ENCODE measurements at regions not wholly inside any gene's neighbourhood (a gene's known extent, or its start where the extent isn't known, plus 50 kb on each side); places are given as distances from the start of the nearest gene placed in this dataset.

- Histone ChIP-seq H3K4me3 (ENCODE audit: low read length in 2 of 2) (no peak overlapping the region), H3K36me3 (ENCODE audit: control insufficient read depth in 2 of 2, insufficient read depth in 2 of 2, low read length in 2 of 2) (no peaks in the 10 kb centered on the region), H3K9me3 (ENCODE audit: control insufficient read depth in 2 of 2, low read length in 2 of 2) (no peaks in the 10 kb centered on the region), H3K27ac (ENCODE audit: low read depth in 2 of 2, low read length in 2 of 2) (no peak overlapping the region), H3K9ac (ENCODE audit: low read depth in 1 of 2, low read length in 2 of 2) (no peak overlapping the region), H3K4me1 (ENCODE audit: control insufficient read depth in 2 of 2, insufficient read depth in 2 of 2, low read length in 2 of 2) (no peaks in the 10 kb centered on the region), H3K27me3 (ENCODE audit: control insufficient read depth in 2 of 2, insufficient read depth in 2 of 2, low read length in 2 of 2) (no peaks in the 10 kb centered on the region)
These were observed 70.3 kb upstream of the ANO1 start for GRCh38 chr11:70007796-70008195.

- no peak overlapping the region for H3K9ac ChIP-seq (ENCODE audit: low read depth in 1 of 2, low read length in 2 of 2)
- H3K27ac ChIP-seq (ENCODE audit: low read depth in 2 of 2, low read length in 2 of 2), result no peak overlapping the region
- H3K4me3 ChIP-seq (ENCODE audit: low read length in 2 of 2), result no peak overlapping the region
- H3K36me3 ChIP-seq (ENCODE audit: control insufficient read depth in 2 of 2, insufficient read depth in 2 of 2, low read length in 2 of 2), result no peaks in the 10 kb centered on the region
- H3K9me3 ChIP-seq (ENCODE audit: control insufficient read depth in 2 of 2, low read length in 2 of 2), result no peaks in the 10 kb centered on the region
- no peaks in the 10 kb centered on the region for H3K4me1 ChIP-seq (ENCODE audit: control insufficient read depth in 2 of 2, insufficient read depth in 2 of 2, low read length in 2 of 2)
- H3K27me3 ChIP-seq (ENCODE audit: control insufficient read depth in 2 of 2, insufficient read depth in 2 of 2, low read length in 2 of 2), result no peaks in the 10 kb centered on the region
These were observed 67.3 kb upstream of the ANO1 start for GRCh38 chr11:70010774-70011173.

DNA sequence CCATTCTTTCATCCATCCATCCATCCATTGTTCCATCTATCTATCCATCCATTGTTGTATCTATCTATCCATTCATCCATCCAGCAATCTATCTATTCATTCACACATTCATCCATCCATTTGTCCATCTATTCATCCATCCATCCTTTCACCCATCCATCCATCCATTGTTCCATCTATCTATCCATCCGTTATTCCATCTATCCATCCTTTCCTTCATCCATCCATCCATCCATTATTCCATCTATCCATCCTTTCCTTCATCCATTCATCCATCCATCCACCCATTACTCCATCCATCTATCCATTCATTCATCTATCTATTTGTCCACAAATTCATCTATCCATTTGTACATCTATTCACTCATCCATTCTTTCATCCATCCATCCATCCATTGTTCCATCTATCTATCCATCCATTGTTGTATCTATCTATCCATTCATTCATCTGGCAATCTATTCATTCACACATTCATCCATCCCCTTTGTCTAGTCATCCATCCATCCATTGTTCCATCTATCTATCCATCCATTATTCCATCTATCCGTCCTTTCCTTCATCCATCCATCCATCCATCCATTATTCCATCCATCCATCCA is 65.9 kb upstream of the ANO1 start:
- no peak overlapping the region for H3K27ac ChIP-seq (ENCODE audit: low read depth in 2 of 2, low read length in 2 of 2)
- H3K9ac ChIP-seq (ENCODE audit: low read depth in 1 of 2, low read length in 2 of 2), result no peak overlapping the region
- no peaks in the 10 kb centered on the region for H3K36me3 ChIP-seq (ENCODE audit: control insufficient read depth in 2 of 2, insufficient read depth in 2 of 2, low read length in 2 of 2)
- no peaks in the 10 kb centered on the region for H3K27me3 ChIP-seq (ENCODE audit: control insufficient read depth in 2 of 2, insufficient read depth in 2 of 2, low read length in 2 of 2)
- no peaks in the 10 kb centered on the region for H3K9me3 ChIP-seq (ENCODE audit: control insufficient read depth in 2 of 2, low read length in 2 of 2)
- no peaks in the 10 kb centered on the region for H3K4me1 ChIP-seq (ENCODE audit: control insufficient read depth in 2 of 2, insufficient read depth in 2 of 2, low read length in 2 of 2)
- H3K4me3 ChIP-seq (ENCODE audit: low read length in 2 of 2), result no peak overlapping the region

- H3K27me3 ChIP-seq (ENCODE audit: control insufficient read depth in 2 of 2, insufficient read depth in 2 of 2, low read length in 2 of 2), result no peaks in the 10 kb centered on the region
- no peaks in the 10 kb centered on the region for H3K36me3 ChIP-seq (ENCODE audit: control insufficient read depth in 2 of 2, insufficient read depth in 2 of 2, low read length in 2 of 2)
- H3K4me3 ChIP-seq (ENCODE audit: low read length in 2 of 2), result no peak overlapping the region
- H3K27ac ChIP-seq (ENCODE audit: low read depth in 2 of 2, low read length in 2 of 2), result no peak overlapping the region
- H3K4me1 ChIP-seq (ENCODE audit: control insufficient read depth in 2 of 2, insufficient read depth in 2 of 2, low read length in 2 of 2), result no peaks in the 10 kb centered on the region
- no peaks in the 10 kb centered on the region for H3K9me3 ChIP-seq (ENCODE audit: control insufficient read depth in 2 of 2, low read length in 2 of 2)
- H3K9ac ChIP-seq (ENCODE audit: low read depth in 1 of 2, low read length in 2 of 2), result no peak overlapping the region
These were observed 63.8 kb upstream of the ANO1 start for GRCh38 chr11:70014291-70014690.

GRCh38 chr11:70016666-70017367 is 61.3 kb upstream of the ANO1 start:
- H3K27ac ChIP-seq (ENCODE audit: low read depth in 2 of 2, low read length in 2 of 2), result no peak overlapping the region
- no peaks in the 10 kb centered on the region for H3K27me3 ChIP-seq (ENCODE audit: control insufficient read depth in 2 of 2, insufficient read depth in 2 of 2, low read length in 2 of 2)
- no peaks in the 10 kb centered on the region for H3K36me3 ChIP-seq (ENCODE audit: control insufficient read depth in 2 of 2, insufficient read depth in 2 of 2, low read length in 2 of 2)
- H3K9ac ChIP-seq (ENCODE audit: low read depth in 1 of 2, low read length in 2 of 2), result no peak overlapping the region
- no peak overlapping the region for H3K4me3 ChIP-seq (ENCODE audit: low read length in 2 of 2)
- H3K9me3 ChIP-seq (ENCODE audit: control insufficient read depth in 2 of 2, low read length in 2 of 2), result no peaks in the 10 kb centered on the region
- H3K4me1 ChIP-seq (ENCODE audit: control insufficient read depth in 2 of 2, insufficient read depth in 2 of 2, low read length in 2 of 2), result no peaks in the 10 kb centered on the region

DNA sequence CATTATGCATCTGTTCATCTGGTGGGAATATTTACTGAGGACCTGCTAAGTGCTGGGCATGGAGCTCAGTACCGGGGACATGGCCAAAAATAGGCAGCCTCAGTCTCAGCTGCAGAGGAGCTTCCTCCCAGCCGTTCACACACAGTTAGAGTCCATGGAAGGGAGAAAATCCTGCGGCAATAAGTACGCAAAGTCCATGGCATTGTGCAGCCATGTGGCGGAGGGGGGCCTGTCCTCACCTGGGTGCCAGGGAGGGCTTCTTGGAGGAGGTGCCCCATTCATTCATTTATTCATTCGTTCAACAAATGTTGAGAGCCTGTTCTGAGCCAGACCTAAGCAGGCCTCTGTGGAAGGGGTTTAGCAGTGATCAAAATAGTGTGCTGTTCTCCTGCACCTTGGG is 59.3 kb upstream of the ANO1 start:
- H3K27me3 ChIP-seq (ENCODE audit: control insufficient read depth in 2 of 2, insufficient read depth in 2 of 2, low read length in 2 of 2), result no peaks in the 10 kb centered on the region
- H3K9me3 ChIP-seq (ENCODE audit: control insufficient read depth in 2 of 2, low read length in 2 of 2), result no peaks in the 10 kb centered on the region
- H3K4me3 ChIP-seq (ENCODE audit: low read length in 2 of 2), result no peak overlapping the region
- no peaks in the 10 kb centered on the region for H3K36me3 ChIP-seq (ENCODE audit: control insufficient read depth in 2 of 2, insufficient read depth in 2 of 2, low read length in 2 of 2)
- no peak overlapping the region for H3K27ac ChIP-seq (ENCODE audit: low read depth in 2 of 2, low read length in 2 of 2)
- H3K4me1 ChIP-seq (ENCODE audit: control insufficient read depth in 2 of 2, insufficient read depth in 2 of 2, low read length in 2 of 2), result no peaks in the 10 kb centered on the region
- H3K9ac ChIP-seq (ENCODE audit: low read depth in 1 of 2, low read length in 2 of 2), result no peak overlapping the region

- H3K9me3 ChIP-seq (ENCODE audit: control insufficient read depth in 2 of 2, low read length in 2 of 2), result no peaks in the 10 kb centered on the region
- no peaks in the 10 kb centered on the region for H3K36me3 ChIP-seq (ENCODE audit: control insufficient read depth in 2 of 2, insufficient read depth in 2 of 2, low read length in 2 of 2)
- H3K4me1 ChIP-seq (ENCODE audit: control insufficient read depth in 2 of 2, insufficient read depth in 2 of 2, low read length in 2 of 2), result no peaks in the 10 kb centered on the region
- no peak overlapping the region for H3K4me3 ChIP-seq (ENCODE audit: low read length in 2 of 2)
- no peak overlapping the region for H3K27ac ChIP-seq (ENCODE audit: low read depth in 2 of 2, low read length in 2 of 2)
- H3K27me3 ChIP-seq (ENCODE audit: control insufficient read depth in 2 of 2, insufficient read depth in 2 of 2, low read length in 2 of 2), result no peaks in the 10 kb centered on the region
- no peak overlapping the region for H3K9ac ChIP-seq (ENCODE audit: low read depth in 1 of 2, low read length in 2 of 2)
These were observed 58.5 kb upstream of the ANO1 start for GRCh38 chr11:70019576-70020011.

DNA sequence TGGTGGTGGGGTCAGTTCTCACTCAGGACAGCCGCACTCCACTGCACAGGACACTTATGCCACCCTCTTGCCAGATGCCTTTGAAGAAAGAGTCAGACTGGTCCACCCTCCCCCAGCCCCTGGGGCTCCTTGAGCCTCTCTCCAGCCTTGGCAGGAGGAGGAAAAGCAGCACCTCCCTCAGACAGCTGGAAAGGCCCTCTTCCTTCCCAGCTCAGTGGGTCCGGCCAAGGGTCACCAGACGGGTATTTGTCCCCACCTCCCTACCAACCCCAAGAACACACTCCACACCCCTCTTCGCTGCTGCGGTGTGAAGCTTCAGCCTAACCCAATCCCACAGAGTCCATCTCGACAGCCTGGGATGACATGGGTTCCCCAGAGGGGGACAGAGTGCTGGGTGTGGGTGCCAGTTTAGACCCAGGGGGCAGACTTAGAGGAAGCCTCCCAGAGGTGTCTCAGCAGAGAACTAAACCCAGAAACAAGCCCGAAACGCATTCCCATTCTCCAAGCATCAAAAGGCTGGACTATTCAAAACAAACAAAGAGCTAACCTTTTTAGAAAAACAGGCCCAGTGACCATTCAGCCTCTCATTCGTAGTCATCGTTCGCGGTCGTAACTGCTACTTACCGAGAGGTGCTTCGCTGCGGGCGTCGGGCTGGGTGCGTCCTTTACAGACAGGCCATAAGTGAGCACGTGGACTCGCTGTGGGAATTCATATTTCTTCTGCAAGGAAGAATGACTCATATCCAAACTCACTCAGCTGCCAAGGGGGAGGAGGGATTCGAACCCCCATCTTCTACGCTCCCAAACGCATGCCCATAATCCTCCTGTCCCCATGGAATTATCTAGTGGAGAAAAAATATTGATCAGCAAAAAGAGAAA is 57.5 kb upstream of the ANO1 start:
- Histone ChIP-seq H3K9ac (ENCODE audit: low read depth in 1 of 2, low read length in 2 of 2) (no peak overlapping the region), H3K27me3 (ENCODE audit: control insufficient read depth in 2 of 2, insufficient read depth in 2 of 2, low read length in 2 of 2) (no peaks in the 10 kb centered on the region), H3K9me3 (ENCODE audit: control insufficient read depth in 2 of 2, low read length in 2 of 2) (no peaks in the 10 kb centered on the region), H3K4me1 (ENCODE audit: control insufficient read depth in 2 of 2, insufficient read depth in 2 of 2, low read length in 2 of 2) (no peaks in the 10 kb centered on the region), H3K4me3 (ENCODE audit: low read length in 2 of 2) (no peak overlapping the region), H3K36me3 (ENCODE audit: control insufficient read depth in 2 of 2, insufficient read depth in 2 of 2, low read length in 2 of 2) (no peaks in the 10 kb centered on the region), H3K27ac (ENCODE audit: low read depth in 2 of 2, low read length in 2 of 2) (no peak overlapping the region)

DNA sequence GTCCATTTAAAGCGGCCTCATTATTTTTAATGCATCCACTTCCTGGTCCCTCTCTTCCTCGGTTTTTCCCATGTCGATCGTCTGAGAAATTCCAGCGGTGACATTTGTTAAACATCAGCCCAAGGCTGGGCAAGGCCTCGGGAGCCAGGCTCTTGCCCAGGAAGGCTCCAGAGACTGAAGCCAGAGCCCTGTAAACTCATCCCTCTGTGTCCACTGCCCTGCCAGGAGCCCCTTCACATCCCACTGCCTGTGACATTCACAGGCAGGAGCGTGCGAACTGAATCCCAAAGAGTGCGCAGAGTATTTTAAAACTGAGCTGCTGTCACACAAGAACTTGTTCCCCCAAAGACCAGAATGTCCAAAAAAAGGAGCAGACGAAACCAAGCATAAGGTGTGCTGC is 56.5 kb upstream of the ANO1 start:
- Histone ChIP-seq H3K9me3 (ENCODE audit: control insufficient read depth in 2 of 2, low read length in 2 of 2) (no peaks in the 10 kb centered on the region), H3K4me1 (ENCODE audit: control insufficient read depth in 2 of 2, insufficient read depth in 2 of 2, low read length in 2 of 2) (no peaks in the 10 kb centered on the region), H3K36me3 (ENCODE audit: control insufficient read depth in 2 of 2, insufficient read depth in 2 of 2, low read length in 2 of 2) (no peaks in the 10 kb centered on the region), H3K27ac (ENCODE audit: low read depth in 2 of 2, low read length in 2 of 2) (no peak overlapping the region), H3K9ac (ENCODE audit: low read depth in 1 of 2, low read length in 2 of 2) (no peak overlapping the region), H3K4me3 (ENCODE audit: low read length in 2 of 2) (no peak overlapping the region), H3K27me3 (ENCODE audit: control insufficient read depth in 2 of 2, insufficient read depth in 2 of 2, low read length in 2 of 2) (no peaks in the 10 kb centered on the region)

DNA sequence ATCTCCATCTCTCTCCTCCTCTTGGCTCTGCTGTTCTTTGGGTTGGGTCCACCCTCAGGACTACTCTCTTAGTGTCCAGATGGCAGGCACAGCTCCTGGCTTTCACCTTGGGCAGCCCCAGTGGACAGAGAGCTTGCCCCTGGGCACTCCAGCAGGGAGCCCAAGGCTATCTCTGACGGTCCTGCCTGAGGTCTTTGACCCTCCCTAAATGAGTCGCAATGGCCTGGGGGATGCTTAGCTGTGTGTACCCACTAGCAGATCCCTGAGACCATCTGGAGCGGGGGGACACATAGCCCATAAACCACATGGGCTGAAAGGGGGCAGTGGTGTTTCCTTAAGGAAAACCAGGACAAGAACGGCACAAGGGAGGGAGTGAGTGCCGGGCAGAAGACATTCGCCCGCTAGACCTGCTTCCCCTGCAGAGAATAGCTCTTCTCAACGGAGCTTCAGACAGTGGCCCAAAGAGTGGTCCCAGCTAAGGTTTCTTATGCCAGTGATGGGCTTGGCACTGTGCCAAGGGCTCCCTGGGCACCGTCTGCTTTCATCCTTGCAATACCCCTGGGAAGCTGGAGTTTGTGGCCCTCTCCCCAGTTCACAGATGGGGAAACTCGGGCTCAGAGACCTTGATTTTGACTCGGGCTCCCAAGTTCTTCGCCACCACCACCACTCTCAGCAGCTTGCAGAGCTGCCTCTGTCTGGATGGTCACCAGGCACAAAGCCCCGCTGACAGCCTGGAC is 53.9 kb upstream of the ANO1 start:
- Histone ChIP-seq H3K4me1 (ENCODE audit: control insufficient read depth in 2 of 2, insufficient read depth in 2 of 2, low read length in 2 of 2) (no peaks in the 10 kb centered on the region), H3K36me3 (ENCODE audit: control insufficient read depth in 2 of 2, insufficient read depth in 2 of 2, low read length in 2 of 2) (no peaks in the 10 kb centered on the region), H3K4me3 (ENCODE audit: low read length in 2 of 2) (no peak overlapping the region), H3K27ac (ENCODE audit: low read depth in 2 of 2, low read length in 2 of 2) (no peak overlapping the region), H3K9me3 (ENCODE audit: control insufficient read depth in 2 of 2, low read length in 2 of 2) (no peaks in the 10 kb centered on the region), H3K9ac (ENCODE audit: low read depth in 1 of 2, low read length in 2 of 2) (no peak overlapping the region), H3K27me3 (ENCODE audit: control insufficient read depth in 2 of 2, insufficient read depth in 2 of 2, low read length in 2 of 2) (no peaks in the 10 kb centered on the region)
